Uterus (tissue), 2 donors: ENCODE measurements at regions not wholly inside any gene's neighbourhood (a gene's known extent, or its start where the extent isn't known, plus 50 kb on each side); places are given as distances from the start of the nearest gene placed in this dataset.

ENCODE experiments used
- CTCF ChIP-seq, 4 experiments: fragments of 200-600 bp in 2 of 4; fragments of 450-650 bp in 2 of 4; sonication (generic) in 2 of 4; IDR thresholded peaks; one replicate each; pipeline ENCODE4 v1.5.1; 2016 to 2019; ENCODE audit warnings: antibody characterized with exemption in 4 of 4, mild to moderate bottlenecking in 2 of 4, moderate library complexity in 1 of 4
- POLR2A ChIP-seq, 2 donors: fragments of 450-650 bp; IDR thresholded peaks; one replicate each; pipeline ENCODE4 v1.6.1; 2016; ENCODE audit warnings: antibody characterized with exemption in 2 of 2, mild to moderate bottlenecking in 1 of 2, moderate library complexity in 1 of 2

- TF ChIP-seq CTCF (IDR thresholded peaks at IDR 0.05) (no peak), POLR2A (IDR thresholded peaks at IDR 0.05) (no peak)
Observed at GRCh38 chr9:85339338-85339737, 402.4 kb downstream of the AGTPBP1 start.
